ENCODE measurements at regions not wholly inside any gene's neighbourhood (a gene's known extent, or its start where the extent isn't known, plus 50 kb on each side); places are given as distances from the start of the nearest gene placed in this dataset.

DNA sequence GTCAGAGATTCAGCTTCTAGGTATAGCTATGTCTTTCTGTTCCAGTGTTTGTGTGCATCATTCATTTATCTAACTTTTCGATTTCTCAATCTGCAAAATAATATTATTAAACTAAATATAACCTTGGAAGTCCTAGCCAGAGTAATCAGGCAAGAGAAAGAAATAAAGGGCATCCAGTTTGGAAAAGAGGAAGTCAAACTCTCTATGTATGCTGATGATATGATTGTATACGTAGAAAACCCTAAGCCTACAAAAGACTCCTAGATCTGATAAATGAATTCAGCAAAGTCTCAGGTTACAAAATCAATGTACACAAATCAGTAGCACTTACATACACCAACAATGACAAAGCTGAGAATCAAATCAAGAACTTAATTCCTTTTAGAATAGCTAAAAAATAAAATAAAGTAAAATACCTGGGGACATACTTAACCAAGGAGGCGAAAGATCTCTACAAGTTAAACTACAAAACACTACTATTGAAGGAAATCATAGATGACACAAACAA, 718.2 kb downstream of the NTRK3 start:
- POLR2A ChIA-PET (ENCODE audit: partially characterized antibody) = no interaction called here
- Histone ChIP-seq H3K14ac (ENCODE audit: insufficient read length) (no peak overlapping the region), H4K5ac (ENCODE audit: insufficient read length, low read depth, low read length) (no peak overlapping the region), H3K9me3 (ENCODE audit: insufficient read depth in 2 of 2, low read depth in 1 of 2, low read length in 1 of 2) (no peaks in the 10 kb centered on the region), H4K91ac (replicated peaks; ENCODE audit: insufficient read length, low read length) (no peak overlapping the region), H4K20me1 (replicated peaks in 1 of 2; ENCODE audit: control insufficient read depth in 1 of 2, insufficient read depth in 2 of 2, low read length in 2 of 2) (no peaks in the 10 kb centered on the region), H3K27ac (ENCODE audit: low read depth, low read length) (no peak overlapping the region), H3K4me3 (ENCODE audit: extremely low read depth in 1 of 4, insufficient read depth in 2 of 4, low read depth in 3 of 4, low read length in 4 of 4) (no peak overlapping the region), H2BK5ac (ENCODE audit: low read depth, low read length) (no peak overlapping the region), H3K4me2 (ENCODE audit: insufficient read depth in 1 of 2, low read depth in 2 of 2, low read length in 2 of 2) (no peak overlapping the region), H3K23ac (ENCODE audit: insufficient read length) (no peak overlapping the region), H3K79me2 (ENCODE audit: control insufficient read depth in 1 of 2, insufficient read depth in 2 of 2, low read length in 2 of 2) (no peaks in the 10 kb centered on the region), H2BK15ac (ENCODE audit: low read length) (no peak overlapping the region), H3K4ac (replicated peaks; ENCODE audit: insufficient read length, low read depth, low read length) (no peak overlapping the region), H3K4me1 (replicated peaks in 1 of 4; ENCODE audit: control insufficient read depth in 3 of 4, insufficient read depth in 4 of 4, low read length in 3 of 4) (no peaks in the 10 kb centered on the region), H3K23me2 (ENCODE audit: low read depth, low read length) (no peaks in the 10 kb centered on the region), H2AK5ac (ENCODE audit: low read depth, low read length) (no peak overlapping the region), H4K8ac (ENCODE audit: extremely low read depth, insufficient read depth, low read length) (no peak overlapping the region), H3K27me3 (replicated peaks in 1 of 4; ENCODE audit: control insufficient read depth in 3 of 4, extremely low read depth in 1 of 4, insufficient read depth in 3 of 4, low read length in 3 of 4) (no peaks in the 10 kb centered on the region), H2BK12ac (ENCODE audit: low read depth, low read length) (no peak overlapping the region), H3K9ac (replicated peaks in 1 of 4; ENCODE audit: extremely low read depth in 1 of 4, low read depth in 3 of 4, low read length in 3 of 4) (no peak overlapping the region), H2BK20ac (ENCODE audit: low read length) (no peak overlapping the region), H2AFZ (ENCODE audit: low read length) (no peak overlapping the region), H3K36me3 (ENCODE audit: control insufficient read depth in 2 of 4, insufficient read depth in 4 of 4, low read length in 3 of 4) (no peaks in the 10 kb centered on the region), H3K18ac (ENCODE audit: extremely low read depth, low read length) (no peak overlapping the region), H3K56ac (replicated peaks; ENCODE audit: insufficient read length, low read depth, low read length) (no peak overlapping the region), H2BK120ac (replicated peaks; ENCODE audit: low read depth, low read length) (no peak overlapping the region), H3K79me1 (ENCODE audit: low read depth, low read length) (no peaks in the 10 kb centered on the region)
- CTCF ChIA-PET (ENCODE audit: partially characterized antibody) = no interaction called here
- no peak for DNase-seq (ENCODE audit: low read depth in 1 of 2, low spot score in 2 of 2)
- WGBS, 2 experiments (ENCODE audit: extremely low coverage in 1 of 2, insufficient coverage in 1 of 2, insufficient read length in 1 of 2, insufficient replicate concordance in 2 of 2, low coverage in 1 of 2, low lambda C conversion rate in 2 of 2, missing lambda C conversion rate in 1 of 2) = 50% methylated on average over 3 of the region's 3 CpGs; no CpG with 5 or more reads in 1 of the 2 experiments
- no peak for FAIRE-seq
- TF ChIP-seq, protein P1, sequence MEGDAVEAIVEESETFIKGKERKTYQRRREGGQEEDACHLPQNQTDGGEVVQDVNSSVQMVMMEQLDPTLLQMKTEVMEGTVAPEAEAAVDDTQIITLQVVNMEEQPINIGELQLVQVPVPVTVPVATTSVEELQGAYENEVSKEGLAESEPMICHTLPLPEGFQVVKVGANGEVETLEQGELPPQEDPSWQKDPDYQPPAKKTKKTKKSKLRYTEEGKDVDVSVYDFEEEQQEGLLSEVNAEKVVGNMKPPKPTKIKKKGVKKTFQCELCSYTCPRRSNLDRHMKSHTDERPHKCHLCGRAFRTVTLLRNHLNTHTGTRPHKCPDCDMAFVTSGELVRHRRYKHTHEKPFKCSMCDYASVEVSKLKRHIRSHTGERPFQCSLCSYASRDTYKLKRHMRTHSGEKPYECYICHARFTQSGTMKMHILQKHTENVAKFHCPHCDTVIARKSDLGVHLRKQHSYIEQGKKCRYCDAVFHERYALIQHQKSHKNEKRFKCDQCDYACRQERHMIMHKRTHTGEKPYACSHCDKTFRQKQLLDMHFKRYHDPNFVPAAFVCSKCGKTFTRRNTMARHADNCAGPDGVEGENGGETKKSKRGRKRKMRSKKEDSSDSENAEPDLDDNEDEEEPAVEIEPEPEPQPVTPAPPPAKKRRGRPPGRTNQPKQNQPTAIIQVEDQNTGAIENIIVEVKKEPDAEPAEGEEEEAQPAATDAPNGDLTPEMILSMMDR (IDR thresholded peaks at IDR 0.05; ENCODE audit: control extremely low read depth in 1 of 3, insufficient read depth in 1 of 3, low read depth in 1 of 3, low read length in 3 of 3) = no peak
- TF ChIP-seq KDM4A (IDR thresholded peaks at IDR 0.05; ENCODE audit: low read depth, low read length, severe bottlenecking) = no peak
- TF ChIP-seq HDAC6 (IDR thresholded peaks at IDR 0.05; ENCODE audit: low read depth, low read length) = no peak
- no peak for TF ChIP-seq SIRT6 (IDR thresholded peaks at IDR 0.05; ENCODE audit: low read length)
- TF ChIP-seq CHD2 (IDR thresholded peaks at IDR 0.05; ENCODE audit: low read length) = no peak
- TF ChIP-seq ZNF274 (IDR thresholded peaks at IDR 0.05; ENCODE audit: borderline replicate concordance, extremely low read depth, low read length) = no peak
- TF ChIP-seq, protein P2, sequence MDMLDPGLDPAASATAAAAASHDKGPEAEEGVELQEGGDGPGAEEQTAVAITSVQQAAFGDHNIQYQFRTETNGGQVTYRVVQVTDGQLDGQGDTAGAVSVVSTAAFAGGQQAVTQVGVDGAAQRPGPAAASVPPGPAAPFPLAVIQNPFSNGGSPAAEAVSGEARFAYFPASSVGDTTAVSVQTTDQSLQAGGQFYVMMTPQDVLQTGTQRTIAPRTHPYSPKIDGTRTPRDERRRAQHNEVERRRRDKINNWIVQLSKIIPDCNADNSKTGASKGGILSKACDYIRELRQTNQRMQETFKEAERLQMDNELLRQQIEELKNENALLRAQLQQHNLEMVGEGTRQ (IDR thresholded peaks at IDR 0.05; ENCODE audit: low read length) = no peak
- TF ChIP-seq RNF2 (IDR thresholded peaks at IDR 0.05; ENCODE audit: borderline replicate concordance, low read depth, low read length, missing control alignments, poor library complexity, severe bottlenecking) = no peak
- TF ChIP-seq, protein P3, sequence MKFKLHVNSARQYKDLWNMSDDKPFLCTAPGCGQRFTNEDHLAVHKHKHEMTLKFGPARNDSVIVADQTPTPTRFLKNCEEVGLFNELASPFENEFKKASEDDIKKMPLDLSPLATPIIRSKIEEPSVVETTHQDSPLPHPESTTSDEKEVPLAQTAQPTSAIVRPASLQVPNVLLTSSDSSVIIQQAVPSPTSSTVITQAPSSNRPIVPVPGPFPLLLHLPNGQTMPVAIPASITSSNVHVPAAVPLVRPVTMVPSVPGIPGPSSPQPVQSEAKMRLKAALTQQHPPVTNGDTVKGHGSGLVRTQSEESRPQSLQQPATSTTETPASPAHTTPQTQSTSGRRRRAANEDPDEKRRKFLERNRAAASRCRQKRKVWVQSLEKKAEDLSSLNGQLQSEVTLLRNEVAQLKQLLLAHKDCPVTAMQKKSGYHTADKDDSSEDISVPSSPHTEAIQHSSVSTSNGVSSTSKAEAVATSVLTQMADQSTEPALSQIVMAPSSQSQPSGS (IDR thresholded peaks at IDR 0.05; ENCODE audit: low read length) = no peak
